HG02588 (cell line): ENCODE measurements at regions not wholly inside any gene's neighbourhood (a gene's known extent, or its start where the extent isn't known, plus 50 kb on each side); places are given as distances from the start of the nearest gene placed in this dataset.
"Not testable (repeated sequence)": the region's sequence is repeated elsewhere in the genome, so short reads cannot be mapped to it uniquely, and the experiment has no call there.

Experiments used
- ATAC-seq: cut with Tn5 transposase; IDR thresholded peaks from one replicate; pipeline ENCODE4 v1.9.1; 2021; ENCODE audit warnings: mild to moderate bottlenecking, moderate library complexity; ENCODE audit not compliant: unreplicated experiment

DNA sequence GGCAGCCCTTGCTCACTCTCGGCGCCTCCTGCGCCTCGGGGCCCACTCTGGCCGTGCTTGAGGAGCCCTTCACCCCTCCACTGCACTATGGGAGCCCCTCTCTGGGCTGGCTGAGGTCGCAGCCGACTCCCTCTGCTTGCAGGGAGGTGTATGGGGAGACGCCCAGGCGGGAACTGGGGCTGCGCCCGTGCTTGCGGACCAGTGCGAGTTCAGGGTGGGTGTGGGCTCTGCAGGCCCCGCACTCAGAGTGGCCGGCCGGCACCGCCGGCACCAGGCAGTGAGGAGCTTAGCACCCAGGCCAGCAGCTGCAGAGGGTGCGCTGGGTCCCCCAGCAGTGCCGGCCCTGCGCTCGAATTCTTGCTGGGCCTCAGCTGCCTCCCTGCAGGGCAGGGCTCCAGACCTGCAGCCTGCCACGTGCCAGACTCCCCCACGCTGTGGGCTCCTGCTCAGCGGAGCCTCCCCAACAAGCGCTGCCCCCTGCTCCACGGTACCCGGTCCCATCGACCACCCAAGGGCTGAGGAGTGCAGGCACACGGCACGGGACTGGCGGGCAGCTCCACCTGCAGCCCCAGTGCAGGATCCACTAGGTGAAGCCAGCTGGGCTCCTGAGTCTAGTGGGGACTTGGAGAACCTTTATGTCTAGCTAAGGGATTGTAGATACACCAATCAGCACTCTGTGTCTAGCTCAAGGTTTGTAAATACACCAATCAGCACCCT is 54.0 kb upstream of the WWC2 start:
- ATAC-seq, result not testable (repeated sequence)

DNA sequence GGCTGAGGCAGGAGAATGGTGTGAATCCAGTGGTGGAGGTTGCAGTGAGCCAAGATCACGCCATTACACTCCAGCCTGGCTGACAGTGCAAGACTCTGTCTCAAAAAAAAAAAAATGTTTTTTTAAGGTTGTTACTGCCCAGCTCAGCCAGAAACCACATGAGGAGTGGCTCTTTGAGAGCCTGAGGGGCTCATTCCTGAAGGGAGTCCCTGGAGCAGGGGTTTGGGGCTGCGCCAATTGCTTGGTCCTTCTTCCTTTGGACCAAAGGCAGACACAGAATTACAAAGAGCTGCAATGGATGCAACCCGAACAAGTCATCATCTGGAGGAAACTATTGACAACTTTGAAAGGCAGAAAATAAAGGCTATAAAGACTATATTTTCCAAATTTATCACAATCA is 60.6 kb upstream of the WWC2 start:
- ATAC-seq, result no peak

DNA sequence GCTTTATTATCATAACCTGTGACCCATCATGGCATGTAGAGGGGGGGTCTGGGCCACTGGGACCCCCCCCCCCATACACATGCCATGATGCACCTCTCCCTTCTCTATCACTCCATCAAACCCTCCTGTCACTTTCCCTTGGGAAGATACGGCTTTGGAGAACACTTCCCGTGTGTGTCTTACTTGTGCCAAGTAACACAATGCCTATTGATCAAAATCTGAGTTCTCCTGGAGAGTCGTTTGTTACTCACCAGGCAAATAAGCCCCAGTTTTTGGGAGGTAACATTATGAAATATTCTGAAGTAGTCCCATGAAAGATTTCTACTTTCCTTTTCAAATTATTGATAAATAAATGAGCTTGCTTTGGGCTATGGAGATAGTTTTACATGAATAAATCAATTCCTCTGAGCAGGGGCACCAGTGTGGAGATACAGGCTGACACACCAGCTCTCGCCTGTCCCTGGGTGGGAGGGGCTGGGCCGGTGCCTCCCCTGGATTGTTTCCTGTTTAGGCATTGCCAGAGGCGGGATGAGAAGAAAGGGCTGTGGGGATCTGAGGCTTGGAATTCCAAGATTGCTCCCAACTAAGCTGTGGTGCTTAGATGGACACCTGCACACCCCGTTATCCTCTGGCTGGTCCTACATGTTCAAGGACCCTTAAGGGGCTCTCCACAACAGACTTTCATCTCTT is 63.2 kb upstream of the WWC2 start:
- no peak for ATAC-seq

DNA sequence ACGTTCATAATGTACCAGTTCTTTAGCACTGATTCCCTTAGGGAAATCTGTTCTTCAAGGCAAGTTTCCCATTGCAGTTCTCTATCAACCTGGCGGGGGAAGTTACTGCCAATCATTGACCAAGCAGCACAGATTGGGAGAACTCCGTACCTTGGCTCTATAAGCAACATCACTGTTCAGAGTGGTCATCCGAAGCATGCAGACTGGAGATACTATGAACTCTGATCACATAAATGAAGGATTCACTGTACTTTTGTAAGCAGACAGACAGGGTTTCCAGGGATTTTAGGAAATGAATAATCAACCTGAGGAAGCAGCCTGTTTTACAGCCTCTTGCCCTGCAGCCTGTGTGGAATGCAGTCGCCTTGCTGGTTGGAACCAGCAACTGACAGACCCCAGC is 63.8 kb upstream of the WWC2 start:
- no peak for ATAC-seq

DNA sequence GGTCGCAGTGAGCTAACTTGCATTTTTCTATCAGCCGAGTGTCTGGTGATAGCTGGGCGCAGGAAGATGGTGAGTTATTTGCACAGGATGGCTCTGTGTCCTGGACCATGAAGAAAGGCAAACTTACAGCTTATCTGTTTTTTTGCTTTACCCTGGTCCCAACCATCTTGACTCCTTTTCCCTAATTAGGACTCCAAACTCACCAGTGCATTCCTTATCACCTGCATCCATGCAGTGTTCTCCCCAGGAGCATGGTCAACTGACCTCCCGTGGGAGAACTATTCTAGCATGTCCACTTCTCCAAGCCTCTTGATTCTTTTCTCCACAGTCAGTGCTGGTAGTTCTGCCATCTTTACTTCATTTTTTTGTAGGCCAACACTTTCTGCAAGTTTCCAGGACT is 68.2 kb upstream of the WWC2 start:
- ATAC-seq, result no peak

DNA sequence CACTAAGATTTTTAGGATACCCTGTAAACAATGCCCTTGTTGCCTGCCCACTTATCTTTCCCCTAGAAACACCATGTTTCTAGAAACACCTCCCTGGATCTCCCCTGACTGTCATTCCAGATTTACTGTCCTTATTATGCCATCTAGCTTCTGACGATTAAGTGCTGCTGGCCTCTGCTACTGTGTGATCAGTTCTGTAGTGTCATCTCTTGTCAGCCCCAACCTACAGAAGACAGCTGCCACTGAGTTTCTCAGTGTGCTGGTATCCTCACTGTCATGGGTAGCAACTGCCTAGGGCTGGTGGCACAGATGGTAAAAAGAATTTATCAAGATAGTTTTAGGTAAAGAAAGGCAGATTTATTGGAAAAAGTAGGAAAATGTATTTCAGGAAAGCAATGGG is 68.7 kb upstream of the WWC2 start:
- no peak for ATAC-seq

DNA sequence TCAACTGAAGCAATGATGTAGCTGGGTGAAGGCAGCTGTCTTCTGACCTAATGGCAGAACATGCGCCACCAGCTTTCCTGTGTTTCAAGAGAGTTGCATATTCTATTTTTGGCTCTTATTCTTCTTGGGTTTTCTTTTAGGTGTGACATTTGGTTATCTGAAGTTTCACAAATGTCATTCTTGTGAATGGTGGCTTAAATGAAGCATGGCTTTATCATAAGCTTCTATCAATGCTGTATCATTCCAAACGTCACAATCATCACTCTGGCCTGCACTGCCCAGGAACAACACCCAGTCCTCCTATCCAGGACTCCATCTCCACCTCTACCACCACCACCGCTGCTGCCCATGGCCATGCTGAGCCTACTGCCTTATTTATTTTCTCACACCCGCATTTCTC is 69.7 kb upstream of the WWC2 start:
- ATAC-seq, result no peak

DNA sequence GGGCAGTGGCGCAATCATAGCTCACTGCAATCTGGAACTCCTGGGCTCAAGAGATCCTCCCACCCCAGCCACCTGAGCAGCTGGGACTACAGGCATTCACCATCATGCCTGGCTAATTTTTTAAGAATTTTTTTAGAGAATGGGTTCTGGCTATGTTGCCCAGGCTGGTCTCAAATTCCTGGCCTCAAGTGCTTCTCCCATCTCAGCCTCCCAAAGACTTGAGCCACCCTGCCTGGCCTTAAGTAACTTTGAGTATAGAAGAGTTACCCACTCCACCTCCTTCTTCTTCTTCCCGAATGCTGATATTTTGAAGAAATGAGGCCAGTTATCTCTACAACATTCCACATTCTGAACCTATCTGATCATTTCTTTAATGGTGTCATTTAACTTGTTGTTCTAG is 72.4 kb upstream of the WWC2 start:
- ATAC-seq, result no peak

DNA sequence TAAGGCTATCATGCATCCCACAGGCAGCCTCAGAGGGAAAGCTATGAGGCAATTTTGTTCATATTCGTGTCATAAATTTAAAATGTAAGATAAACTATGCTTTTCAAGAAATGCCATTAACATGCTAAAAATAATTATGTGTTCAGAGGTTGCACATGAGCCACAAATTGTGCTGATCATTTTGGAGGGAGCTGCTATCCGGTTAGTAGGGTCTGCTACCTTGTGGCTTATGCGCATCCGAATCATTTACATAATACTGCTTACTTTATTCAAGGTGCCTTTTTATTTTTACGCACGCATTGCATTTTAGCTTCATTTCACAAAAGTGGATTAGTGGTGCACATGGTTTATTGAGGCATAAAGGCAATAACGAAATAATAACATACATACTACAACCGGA is 76.4 kb upstream of the WWC2 start:
- ATAC-seq, result no peak

DNA sequence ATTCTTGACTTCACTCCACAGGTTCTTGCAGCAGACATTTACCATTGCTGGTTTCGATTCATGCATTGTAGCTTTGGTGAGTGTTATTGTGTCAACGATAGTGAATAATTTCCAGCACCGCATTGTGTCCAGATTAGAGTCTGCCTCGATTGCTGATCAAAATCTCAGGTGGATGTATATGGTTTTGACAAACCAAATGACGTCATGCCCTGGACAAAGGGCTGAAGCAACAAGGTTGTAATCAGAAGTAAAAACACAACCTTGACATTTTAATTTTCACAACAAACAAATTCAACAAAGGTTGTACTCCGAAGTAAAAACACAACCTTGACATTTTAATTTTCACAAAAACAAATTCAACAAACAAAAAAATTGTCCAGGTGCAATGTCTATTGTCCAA is 81.1 kb upstream of the WWC2 start:
- no peak for ATAC-seq

DNA sequence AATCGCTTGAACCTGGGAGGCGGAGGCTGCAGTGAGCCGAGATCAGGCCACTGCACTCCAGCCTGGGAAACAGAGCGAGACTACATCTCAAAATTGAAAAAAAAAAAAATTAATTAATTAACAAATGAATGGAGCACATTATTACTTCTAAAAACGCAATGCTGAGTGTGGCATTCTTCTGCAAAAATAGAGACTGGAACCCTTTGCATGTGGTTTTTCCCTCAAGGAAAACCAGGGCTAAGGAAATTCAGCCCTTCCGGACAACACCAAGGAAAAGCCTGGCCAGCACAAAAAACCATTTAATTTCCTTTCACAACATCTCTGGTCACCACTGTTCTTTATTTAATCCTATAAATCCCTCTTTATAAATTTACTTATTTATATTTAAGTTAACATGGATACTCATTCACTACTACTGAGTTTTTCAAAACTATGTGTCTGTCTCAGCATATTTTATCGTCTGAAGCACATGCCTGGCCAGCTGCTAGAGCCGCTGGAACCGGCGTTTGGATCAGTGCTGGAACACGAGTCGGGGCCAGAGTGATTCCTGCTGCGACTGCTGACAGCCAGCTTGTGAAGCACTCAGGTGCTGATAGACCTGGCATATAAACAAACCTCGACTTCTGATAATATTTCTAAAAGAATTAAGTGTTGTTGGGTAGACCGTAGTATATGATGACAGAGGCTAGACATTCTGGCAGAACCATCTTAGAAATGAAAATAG is 84.5 kb upstream of the WWC2 start:
- no peak for ATAC-seq

DNA sequence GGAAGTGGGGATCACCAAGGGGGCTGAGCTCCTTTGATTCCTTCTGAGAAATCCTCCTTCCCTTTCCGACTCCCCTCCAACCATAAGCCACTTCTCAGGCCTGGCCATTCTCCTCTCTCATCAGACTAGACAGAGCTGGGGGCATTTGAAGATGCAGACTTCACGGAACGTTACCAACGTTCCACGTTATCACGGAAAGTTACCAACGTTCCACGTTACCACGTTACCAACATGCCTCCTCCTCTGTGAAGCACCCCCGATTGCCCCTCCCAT is 85.4 kb upstream of the WWC2 start:
- no peak for ATAC-seq

DNA sequence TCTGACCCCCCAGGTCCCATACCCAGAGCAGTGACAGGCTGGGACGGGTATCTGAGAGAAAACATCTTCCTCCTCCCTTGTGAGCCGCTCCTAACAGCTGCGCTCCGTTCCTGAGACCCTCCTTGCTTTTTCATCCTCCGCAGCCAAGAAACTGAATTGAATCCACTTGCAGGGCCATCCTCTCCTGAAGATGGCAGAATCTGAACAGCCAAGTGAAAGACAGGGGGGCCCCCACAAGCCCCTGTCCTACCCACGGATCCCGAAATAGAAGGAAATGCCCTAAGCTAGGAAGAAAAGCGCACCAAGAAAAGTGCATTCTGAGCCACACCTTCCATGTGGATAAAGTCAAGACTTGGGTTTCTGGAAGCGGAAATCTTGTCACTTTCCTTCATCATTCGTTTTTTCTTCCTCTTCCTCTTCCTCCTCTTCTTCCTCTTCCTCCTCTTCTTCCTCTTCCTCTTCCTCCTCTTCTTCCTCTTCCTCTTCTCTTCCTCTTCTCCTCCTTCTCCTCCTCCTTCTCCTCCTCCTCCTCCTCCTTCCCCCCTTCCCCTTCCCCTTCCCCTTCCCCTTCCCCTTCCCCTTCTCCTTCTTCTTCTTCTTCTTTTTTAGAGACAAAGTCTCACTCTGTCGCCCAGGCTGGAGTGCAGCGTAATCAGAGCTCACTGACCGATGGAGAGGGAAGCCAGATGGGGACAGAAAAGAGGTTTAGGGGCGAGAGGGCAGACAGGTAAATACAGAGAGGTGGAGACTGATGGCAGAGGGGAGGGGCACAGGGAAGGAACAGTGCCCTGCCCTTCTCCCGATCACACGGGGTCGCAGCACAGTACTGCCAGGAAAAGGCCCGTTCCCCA is 86.0 kb upstream of the WWC2 start:
- ATAC-seq, result no peak

DNA sequence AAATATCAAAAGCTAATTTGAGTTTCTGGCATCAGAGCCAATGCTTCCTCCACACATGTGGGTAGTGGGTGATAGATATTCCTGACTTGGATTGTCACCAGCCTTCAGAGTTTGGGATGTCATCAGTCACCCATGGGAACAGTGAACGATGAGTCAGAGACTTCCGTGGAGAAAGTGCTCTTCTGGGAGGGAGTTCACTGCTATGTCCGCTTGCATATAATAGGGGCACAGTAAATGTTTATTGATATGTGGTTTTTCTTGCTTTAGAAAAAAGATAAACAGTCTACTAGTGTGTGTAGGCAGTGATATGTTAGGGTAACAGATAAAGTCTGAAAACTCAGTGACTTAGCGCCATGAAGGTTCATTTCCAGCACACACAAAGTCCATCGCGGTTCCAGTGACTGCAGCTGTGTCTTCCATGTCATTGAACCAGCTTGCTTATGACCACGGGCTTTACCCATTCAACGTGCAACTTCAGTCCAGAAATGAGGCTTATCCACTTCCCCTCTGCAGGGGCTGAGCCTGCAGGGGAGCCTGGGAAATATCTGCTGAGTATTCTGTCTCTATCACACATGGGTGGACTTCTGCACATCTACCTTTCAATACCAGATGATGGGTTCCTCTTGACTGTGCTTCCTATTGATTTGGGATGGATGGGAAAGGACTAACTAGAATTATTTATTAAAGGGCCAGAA is 87.7 kb upstream of the WWC2 start:
- ATAC-seq, result no peak

DNA sequence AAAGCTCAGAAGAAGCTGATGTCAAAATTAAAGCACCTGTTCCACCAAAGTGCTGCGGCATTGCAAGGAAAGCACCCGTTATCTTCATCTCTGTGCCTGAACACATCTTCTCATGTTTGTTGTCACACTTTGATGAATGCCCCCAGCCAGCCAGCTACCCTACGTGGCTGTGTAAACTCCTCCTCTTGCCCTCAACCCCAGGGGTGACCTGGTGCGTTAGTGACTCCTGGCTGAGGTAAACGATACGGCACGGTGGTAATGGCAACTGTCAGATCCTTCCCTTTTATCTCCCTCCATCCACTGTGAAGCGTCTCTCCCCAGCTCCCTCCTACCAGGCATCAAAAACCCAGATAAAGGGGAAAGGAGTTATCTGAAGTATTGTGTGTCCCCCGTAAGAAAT is 90.6 kb upstream of the WWC2 start:
- no peak for ATAC-seq

DNA sequence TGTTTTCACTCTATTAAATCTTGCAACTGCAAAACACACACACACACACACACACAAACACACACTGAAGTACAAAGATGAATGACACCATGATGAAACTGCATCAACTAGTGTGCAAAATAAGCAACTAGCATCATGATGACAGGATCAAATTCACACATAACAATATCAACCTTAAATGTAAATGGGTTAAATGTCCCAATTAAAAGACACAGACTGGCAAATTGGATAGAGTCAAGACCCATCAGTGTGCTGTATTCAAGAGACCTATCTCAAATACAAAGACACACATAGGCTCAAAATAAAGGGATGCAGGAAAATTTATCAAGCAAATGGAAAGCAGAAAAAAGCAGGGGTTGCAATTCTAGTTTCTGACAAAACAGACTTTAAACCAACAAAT is 87.2 kb upstream of the DCTD start:
- not testable (repeated sequence) for ATAC-seq

DNA sequence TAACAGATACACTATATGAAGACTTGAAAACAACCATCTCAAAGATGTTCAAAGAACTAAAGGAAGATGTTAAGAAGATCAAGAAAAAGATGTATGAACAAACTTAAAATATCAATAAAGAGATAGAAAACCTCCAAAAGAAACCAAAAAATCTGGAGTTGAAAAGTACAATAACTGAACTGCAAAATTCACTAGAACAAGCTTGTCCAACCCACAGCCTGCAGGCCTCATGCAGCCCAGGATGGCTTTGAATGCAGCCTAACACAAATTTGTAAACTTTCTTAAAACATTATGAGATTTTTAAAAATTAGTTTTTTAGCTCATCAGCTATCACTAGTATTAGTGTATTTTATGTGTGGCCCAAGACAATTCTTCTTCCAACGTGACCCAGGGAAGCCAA is 77.0 kb upstream of the DCTD start:
- ATAC-seq, result no peak

DNA sequence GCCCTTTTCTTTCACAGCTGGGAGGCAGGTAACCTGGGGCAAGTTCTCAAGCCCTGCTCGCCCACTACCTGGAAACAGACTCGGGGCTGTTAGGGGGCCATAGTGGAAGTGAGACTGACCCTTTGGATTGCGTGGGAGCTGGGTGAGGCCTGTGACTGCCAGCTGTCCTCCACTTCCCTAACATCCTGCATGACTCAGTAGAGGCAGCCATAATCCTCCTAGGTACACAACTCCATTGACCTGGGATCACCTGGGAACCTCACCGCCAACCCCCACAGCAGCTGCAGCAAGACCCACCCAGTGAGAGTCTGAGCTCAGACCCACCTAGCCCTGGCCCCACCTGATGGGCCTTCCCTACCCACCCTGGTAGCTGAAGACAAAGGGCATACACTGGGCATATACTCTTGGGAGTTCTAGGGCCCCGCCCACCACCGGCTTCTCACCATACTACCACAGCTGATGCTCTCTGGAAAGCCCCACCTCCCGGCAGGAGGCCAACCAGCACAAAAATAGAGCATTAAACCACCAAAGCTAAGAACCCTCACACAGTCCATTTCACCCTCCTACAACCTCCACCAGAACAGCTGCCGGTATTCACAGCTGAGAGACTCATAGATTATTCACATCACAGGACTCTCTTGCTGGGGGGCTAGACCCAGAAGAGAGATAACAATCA is 61.1 kb upstream of the DCTD start:
- peak; percentile 78 for ATAC-seq

DNA sequence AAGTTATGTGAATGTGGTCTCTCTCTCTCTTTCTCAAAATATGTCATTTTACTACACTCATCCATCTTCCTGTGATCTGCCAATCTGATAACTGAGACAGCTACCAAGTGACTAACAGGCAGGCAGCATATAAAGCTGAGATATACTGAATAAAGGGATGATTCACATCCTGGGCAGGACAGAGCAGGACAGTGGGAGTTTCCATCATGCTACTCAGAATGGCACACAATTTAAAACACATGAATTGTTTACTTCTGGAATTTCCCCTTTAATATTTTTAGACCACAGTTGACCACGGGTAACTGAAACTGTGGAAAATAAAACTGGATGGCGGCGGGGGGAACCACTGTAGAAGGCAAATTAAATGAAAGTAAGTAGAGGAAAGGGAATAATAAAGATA is 58.6 kb upstream of the DCTD start:
- ATAC-seq, result peak; percentile 70

DNA sequence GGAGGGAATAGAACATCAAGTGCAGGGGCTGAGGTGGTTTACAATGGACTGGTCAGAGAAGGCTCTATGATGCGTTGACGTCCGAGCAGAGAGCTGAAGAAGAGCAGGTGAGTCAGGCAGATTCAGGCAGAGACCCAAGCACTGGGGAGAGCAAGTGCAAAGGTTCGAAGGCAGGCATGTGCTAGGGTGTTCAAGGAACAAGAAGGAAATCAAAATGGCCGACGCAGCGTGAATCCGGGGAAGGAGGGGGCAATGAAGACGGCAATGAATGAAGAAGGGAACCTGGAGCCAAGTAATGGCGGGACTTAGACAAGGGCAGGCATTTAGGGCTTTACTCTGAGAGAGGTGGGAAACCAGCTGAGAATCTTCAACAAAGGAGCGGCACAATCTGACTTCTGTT is 56.8 kb upstream of the DCTD start:
- ATAC-seq, result no peak
